Bone marrow (tissue), 2 donors: ENCODE measurements at regions not wholly inside any gene's neighbourhood (a gene's known extent, or its start where the extent isn't known, plus 50 kb on each side); places are given as distances from the start of the nearest gene placed in this dataset.

Experiments
- DNase-seq, 2 donors: peaks; one replicate each; lab custom pipeline; 2025; lab: John Stamatoyannopoulos, UW

- no peak for DNase-seq
These were observed 280.7 kb downstream of the SLITRK1 start for GRCh38 chr13:83601539-83601938.

- DNase-seq = no peak
These were observed 290.2 kb downstream of the SLITRK1 start for GRCh38 chr13:83592095-83592494.

GRCh38 chr13:83589814-83590213, 292.5 kb downstream of the SLITRK1 start:
- no peak for DNase-seq

GRCh38 chr13:83577183-83577582, 305.1 kb downstream of the SLITRK1 start:
- DNase-seq = no peak

GRCh38 chr13:83568019-83568418, 314.3 kb downstream of the SLITRK1 start:
- DNase-seq = no peak

- no peak for DNase-seq
These were observed 318.8 kb downstream of the SLITRK1 start for GRCh38 chr13:83563499-83563898.

- DNase-seq = no peak
These were observed 324.4 kb downstream of the SLITRK1 start for GRCh38 chr13:83557845-83558244.

GRCh38 chr13:83549671-83550070, 332.6 kb downstream of the SLITRK1 start:
- no peak for DNase-seq

- no peak for DNase-seq
These were observed 335.2 kb downstream of the SLITRK1 start for GRCh38 chr13:83547043-83547442.

GRCh38 chr13:83546476-83546875, 335.8 kb downstream of the SLITRK1 start:
- DNase-seq = no peak

GRCh38 chr13:83538636-83539035, 343.6 kb downstream of the SLITRK1 start:
- DNase-seq = no peak

GRCh38 chr13:83536941-83537340, 345.3 kb downstream of the SLITRK1 start:
- DNase-seq = no peak

- no peak for DNase-seq
These were observed 346.1 kb downstream of the SLITRK1 start for GRCh38 chr13:83536153-83536552.

- no peak for DNase-seq
These were observed 349.5 kb downstream of the SLITRK1 start for GRCh38 chr13:83532809-83533208.

GRCh38 chr13:83531022-83531421, 351.3 kb downstream of the SLITRK1 start:
- DNase-seq = no peak

- no peak for DNase-seq
These were observed 365.5 kb downstream of the SLITRK1 start for GRCh38 chr13:83516781-83517180.

- no peak for DNase-seq
These were observed 366.8 kb downstream of the SLITRK1 start for GRCh38 chr13:83515268-83516015.

GRCh38 chr13:83508771-83509301, 373.4 kb downstream of the SLITRK1 start:
- DNase-seq = no peak

- no peak for DNase-seq
These were observed 378.9 kb downstream of the SLITRK1 start for GRCh38 chr13:83503424-83503823.

GRCh38 chr13:83499286-83499685, 383.0 kb downstream of the SLITRK1 start:
- no peak for DNase-seq

GRCh38 chr13:83498481-83499190, 383.6 kb downstream of the SLITRK1 start:
- no peak for DNase-seq

GRCh38 chr13:83498045-83498444, 384.2 kb downstream of the SLITRK1 start:
- no peak for DNase-seq

GRCh38 chr13:83496501-83496900, 385.8 kb downstream of the SLITRK1 start:
- no peak for DNase-seq
